GM12874 (cell line): ENCODE measurements at regions not wholly inside any gene's neighbourhood (a gene's known extent, or its start where the extent isn't known, plus 50 kb on each side); places are given as distances from the start of the nearest gene placed in this dataset.

Source experiments
- CTCF ChIP-seq: IDR thresholded peaks from 2 replicates; pipeline ENCODE4 v1.5.1; 2011; ENCODE audit warnings: low read depth, mild to moderate bottlenecking, control low read depth, low read length, moderate library complexity; ENCODE audit not compliant: insufficient read depth

- TF ChIP-seq CTCF = no peak
Measured at GRCh38 chr12:91744597-91744996, 401.0 kb downstream of the BTG1 start.

- TF ChIP-seq CTCF = no peak
Measured at GRCh38 chr12:91743704-91744321, 401.8 kb downstream of the BTG1 start.

- TF ChIP-seq CTCF = no peak
Measured at GRCh38 chr12:91743280-91743679, 402.4 kb downstream of the BTG1 start.

- TF ChIP-seq CTCF = no peak
Measured at GRCh38 chr12:91741932-91742331, 403.7 kb downstream of the BTG1 start.

DNA sequence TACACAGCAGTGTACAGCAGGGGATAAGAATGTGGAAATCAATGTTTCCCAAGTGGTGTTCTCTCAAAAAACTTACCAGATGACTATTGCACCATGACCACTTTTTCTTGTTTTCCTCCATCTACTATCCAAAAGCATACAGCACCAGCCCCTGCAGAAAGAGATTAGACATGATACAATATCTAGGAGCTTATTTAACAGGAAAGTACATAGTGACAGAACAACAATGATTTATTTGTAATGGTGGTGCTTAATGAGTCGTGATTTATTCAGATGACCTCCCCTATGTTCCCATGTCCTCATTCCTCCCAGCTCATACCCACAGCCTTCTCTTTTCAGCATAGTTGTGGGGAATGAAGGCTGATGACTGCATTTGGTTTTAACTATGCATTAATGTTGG lies 413.6 kb downstream of the BTG1 start:
- no peak for TF ChIP-seq CTCF

DNA sequence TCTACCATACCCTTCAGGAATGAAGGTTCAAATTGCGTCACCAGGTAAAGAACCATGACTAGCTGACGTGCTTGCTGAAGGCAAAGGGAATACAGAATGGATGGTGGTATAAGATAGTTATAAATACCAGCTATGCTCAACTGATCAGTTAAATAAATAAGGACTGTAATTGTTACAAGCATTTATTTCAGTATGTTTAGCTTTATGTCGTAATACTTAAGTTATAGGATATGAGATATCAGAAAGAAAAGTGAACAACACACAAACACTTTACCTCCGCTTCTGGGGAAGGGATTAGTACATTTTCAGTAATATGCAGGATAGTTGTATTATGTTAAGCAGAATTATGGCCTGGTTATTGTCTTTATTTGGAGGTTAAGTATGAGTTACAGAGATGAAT lies 416.1 kb downstream of the BTG1 start:
- TF ChIP-seq CTCF = no peak

GRCh38 chr12:91723191-91723590 lies 422.5 kb downstream of the BTG1 start:
- no peak for TF ChIP-seq CTCF
